HG03354 (cell line): ENCODE measurements at regions not wholly inside any gene's neighbourhood (a gene's known extent, or its start where the extent isn't known, plus 50 kb on each side); places are given as distances from the start of the nearest gene placed in this dataset.

Source experiments
- ATAC-seq: cut with Tn5 transposase; IDR thresholded peaks from one replicate; pipeline ENCODE4 v1.9.1; 2021; ENCODE audit warnings: mild to moderate bottlenecking; ENCODE audit not compliant: unreplicated experiment, poor library complexity, severe bottlenecking

DNA sequence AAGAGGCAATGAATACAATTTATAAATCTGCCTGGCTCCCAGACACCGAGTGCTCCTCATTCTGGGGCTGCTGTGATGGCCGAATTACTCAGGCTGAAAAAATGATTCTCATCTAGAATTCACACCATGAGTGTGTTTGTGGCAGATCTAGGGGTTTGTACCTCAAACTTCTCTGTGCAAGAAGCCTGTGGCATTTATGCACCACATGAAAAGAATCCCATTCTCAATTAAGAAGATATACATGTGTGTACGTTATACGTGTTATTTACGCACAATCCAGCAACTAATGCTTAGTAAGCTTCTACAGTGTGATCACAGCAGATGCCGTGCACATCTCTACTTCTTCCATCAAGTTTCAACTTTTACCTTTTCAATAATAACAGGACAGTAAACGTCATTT, 476.8 kb downstream of the SHQ1 start:
- ATAC-seq, result no peak

DNA sequence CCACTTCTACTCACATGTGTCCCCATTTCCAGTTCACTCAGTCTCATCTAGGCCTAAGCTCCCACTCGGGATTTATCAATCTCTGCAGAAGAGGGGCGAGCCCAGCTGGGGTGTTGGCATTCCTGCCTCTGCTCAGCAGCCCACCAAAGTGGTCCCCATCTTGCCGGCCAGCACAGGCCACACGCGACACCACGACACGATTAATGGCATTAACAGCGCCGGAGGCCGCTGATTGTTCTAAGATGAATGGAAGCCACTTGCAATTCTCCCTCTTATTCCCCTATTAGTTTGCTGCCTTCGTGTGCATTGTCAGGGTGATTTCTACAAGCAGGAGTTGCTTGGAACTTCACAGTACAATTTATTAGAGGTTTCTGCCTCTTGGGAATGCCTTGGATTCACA, 477.3 kb downstream of the SHQ1 start:
- no peak for ATAC-seq

- no peak for ATAC-seq
Observed at GRCh38 chr3:72369681-72370080, 478.6 kb downstream of the SHQ1 start.

DNA sequence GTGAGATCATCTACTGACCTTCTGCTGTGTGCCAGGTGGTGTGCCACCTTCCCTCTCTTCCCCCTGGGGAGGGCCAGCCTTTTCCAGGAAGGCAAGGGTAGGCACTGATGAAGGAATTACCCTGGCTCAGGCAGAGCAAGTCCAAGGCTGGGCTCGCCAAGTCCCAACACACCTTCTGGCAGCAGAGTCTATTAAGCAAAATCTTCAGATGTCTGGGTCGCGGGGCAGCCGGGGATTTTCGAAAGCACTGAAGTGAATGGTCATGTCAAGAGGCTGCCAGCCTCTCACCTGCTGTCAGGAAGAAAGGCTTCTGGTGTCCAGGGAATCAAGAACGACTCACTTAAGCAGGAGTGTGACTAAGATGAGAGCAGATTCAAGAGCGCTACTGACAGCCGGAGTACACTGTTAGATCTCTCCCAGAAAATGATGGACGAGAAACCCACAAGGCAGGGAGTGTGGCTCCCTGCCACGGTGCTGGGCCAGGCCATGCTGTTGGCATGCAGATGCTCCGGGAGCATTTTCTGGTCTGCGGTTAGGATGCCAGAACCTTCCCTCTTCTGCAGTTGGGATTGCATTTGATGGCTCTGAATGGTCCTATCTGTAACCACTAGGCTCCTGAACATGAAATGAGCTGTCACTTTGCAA, 479.8 kb downstream of the SHQ1 start:
- no peak for ATAC-seq

GRCh38 chr3:72361990-72362389, 486.3 kb downstream of the SHQ1 start:
- no peak for ATAC-seq

GRCh38 chr3:72359743-72360142, 488.5 kb downstream of the SHQ1 start:
- ATAC-seq, result no peak

- ATAC-seq, result no peak
Observed at GRCh38 chr3:72355168-72355567, 493.1 kb downstream of the SHQ1 start.

GRCh38 chr3:72354486-72354885, 493.8 kb downstream of the SHQ1 start:
- ATAC-seq, result no peak

- ATAC-seq, result no peak
Observed at GRCh38 chr3:72353236-72354128, 494.8 kb downstream of the SHQ1 start.

GRCh38 chr3:72352176-72352575, 496.1 kb downstream of the SHQ1 start:
- ATAC-seq, result no peak

DNA sequence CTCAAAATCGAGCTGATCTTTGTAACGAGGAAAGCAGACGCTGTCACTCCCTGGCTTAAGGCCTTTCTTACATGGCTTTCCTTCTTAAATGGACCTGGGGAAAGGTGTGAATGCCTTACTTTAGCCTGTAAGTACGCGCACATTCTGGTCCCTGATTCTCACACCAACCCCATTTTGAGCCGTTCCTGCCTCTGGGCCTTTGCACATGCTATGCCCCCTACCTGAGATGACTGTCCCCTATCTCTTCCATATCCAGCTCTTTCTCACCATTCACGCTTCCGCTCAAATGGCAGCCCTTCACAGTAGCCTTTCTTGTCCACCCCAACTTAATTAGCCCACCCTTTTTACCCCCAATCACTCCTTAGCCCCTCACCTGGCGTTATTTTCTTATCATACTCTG, 496.7 kb downstream of the SHQ1 start:
- no peak for ATAC-seq

GRCh38 chr3:72350761-72351505, 497.3 kb downstream of the SHQ1 start:
- ATAC-seq, result no peak

GRCh38 chr3:72348357-72348756, 499.9 kb downstream of the SHQ1 start:
- no peak for ATAC-seq

DNA sequence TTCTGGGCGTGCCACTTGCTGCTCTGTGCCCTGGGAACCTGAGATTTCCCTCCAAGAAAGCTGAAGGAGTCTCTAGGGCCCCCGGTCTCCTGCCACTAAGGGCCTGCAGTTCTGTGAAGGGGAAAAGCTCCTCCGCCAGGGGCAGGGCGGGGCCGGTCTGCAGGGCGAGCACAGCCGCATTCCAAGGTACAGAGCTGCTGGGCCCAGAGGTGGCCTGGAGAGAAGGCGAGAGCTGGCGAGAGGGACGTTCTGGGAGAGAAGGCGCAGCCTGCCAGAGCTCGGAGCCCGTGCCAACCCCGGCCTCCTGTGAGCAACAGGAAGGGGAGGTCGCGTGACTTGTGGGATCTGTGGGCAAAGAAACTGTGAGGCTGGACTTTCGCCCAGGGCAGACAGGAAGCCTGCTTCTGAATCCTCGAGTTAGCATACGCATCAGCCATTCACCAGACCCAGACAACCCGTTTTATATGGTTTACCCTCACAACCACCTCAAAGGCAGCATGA, 500.4 kb downstream of the SHQ1 start:
- peak; percentile 80 for ATAC-seq

DNA sequence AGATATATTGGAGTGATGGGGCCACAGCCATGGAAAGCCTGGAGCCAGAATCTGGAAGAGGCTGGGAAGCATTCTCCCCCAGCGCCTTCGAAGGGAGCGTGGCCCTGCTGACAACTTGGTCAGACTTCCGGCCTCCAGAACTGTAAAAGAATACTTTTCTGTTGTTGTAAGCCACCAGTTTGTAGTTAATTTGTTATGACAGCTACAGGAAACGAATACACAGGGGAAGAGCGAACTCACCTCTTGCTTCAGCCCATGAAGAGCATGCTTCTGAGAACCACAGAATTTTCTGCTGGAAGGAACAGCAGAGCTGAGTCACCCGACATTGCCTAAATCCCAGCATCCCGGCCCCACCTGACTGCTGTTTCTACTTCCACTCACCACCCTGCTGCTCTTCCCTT, 501.7 kb downstream of the SHQ1 start:
- ATAC-seq, result peak; percentile 56

- no peak for ATAC-seq
Observed at GRCh38 chr3:72345980-72346379, 502.3 kb downstream of the SHQ1 start.

- ATAC-seq, result no peak
Observed at GRCh38 chr3:72345237-72345878, 502.9 kb downstream of the SHQ1 start.

- no peak for ATAC-seq
Observed at GRCh38 chr3:72344647-72345046, 503.6 kb downstream of the SHQ1 start.

DNA sequence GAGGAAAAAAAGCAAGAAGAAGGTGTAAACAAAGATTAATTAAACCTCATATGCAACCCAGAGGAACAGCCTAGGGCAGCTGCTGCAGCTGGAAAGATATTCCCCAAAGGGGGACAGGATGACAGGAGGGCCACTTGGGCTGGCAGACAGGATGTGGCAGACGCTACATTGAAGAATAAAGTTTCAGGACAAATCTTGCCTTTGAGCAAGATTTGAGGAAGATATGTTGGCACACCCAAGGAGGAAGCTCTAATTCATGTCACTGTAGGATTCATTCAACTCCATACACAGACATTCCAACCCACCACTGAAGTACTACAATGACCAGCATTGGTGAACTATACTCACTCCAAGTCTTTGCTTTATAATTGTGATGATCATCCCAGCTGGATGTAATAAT, 504.0 kb downstream of the SHQ1 start:
- no peak for ATAC-seq

GRCh38 chr3:72343078-72343477, 505.2 kb downstream of the SHQ1 start:
- ATAC-seq, result no peak
